ENCODE measurements at regions not wholly inside any gene's neighbourhood (a gene's known extent, or its start where the extent isn't known, plus 50 kb on each side); places are given as distances from the start of the nearest gene placed in this dataset.
"Not testable (repeated sequence)": the region's sequence is repeated elsewhere in the genome, so short reads cannot be mapped to it uniquely, and the experiment has no call there.

DNA sequence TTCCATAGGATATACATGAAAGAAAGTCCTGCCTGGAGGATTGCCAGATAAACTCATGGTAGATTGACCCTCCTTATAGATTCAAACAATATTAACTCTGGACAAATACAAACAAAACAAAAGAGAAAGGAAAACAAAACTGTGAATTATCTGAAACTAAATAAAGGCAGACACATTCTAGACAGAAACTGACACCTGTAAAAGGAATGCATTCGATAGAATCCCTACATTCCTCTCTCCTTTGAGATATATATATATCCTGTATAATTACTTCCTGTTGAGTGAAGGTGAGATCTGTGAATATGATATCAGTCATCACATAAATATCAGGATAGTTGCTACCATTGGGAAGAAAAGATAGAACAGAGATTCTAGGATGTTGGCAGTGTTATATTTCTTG, 948.4 kb upstream of the ATXN7L3B start (continued):
- TF ChIP-seq, protein P1, sequence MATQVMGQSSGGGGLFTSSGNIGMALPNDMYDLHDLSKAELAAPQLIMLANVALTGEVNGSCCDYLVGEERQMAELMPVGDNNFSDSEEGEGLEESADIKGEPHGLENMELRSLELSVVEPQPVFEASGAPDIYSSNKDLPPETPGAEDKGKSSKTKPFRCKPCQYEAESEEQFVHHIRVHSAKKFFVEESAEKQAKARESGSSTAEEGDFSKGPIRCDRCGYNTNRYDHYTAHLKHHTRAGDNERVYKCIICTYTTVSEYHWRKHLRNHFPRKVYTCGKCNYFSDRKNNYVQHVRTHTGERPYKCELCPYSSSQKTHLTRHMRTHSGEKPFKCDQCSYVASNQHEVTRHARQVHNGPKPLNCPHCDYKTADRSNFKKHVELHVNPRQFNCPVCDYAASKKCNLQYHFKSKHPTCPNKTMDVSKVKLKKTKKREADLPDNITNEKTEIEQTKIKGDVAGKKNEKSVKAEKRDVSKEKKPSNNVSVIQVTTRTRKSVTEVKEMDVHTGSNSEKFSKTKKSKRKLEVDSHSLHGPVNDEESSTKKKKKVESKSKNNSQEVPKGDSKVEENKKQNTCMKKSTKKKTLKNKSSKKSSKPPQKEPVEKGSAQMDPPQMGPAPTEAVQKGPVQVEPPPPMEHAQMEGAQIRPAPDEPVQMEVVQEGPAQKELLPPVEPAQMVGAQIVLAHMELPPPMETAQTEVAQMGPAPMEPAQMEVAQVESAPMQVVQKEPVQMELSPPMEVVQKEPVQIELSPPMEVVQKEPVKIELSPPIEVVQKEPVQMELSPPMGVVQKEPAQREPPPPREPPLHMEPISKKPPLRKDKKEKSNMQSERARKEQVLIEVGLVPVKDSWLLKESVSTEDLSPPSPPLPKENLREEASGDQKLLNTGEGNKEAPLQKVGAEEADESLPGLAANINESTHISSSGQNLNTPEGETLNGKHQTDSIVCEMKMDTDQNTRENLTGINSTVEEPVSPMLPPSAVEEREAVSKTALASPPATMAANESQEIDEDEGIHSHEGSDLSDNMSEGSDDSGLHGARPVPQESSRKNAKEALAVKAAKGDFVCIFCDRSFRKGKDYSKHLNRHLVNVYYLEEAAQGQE (IDR thresholded peaks at IDR 0.05) = no peak
- TF ChIP-seq SP1 (IDR thresholded peaks at IDR 0.05) = no peak
- TF ChIP-seq, protein P2, sequence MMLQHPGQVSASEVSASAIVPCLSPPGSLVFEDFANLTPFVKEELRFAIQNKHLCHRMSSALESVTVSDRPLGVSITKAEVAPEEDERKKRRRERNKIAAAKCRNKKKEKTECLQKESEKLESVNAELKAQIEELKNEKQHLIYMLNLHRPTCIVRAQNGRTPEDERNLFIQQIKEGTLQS (IDR thresholded peaks at IDR 0.05) = no peak

GRCh38 chr12:73598626-73599025, 939.0 kb upstream of the ATXN7L3B start:
- 79% methylated on average over 1 of the region's 1 CpG for WGBS
- H3K36me3 ChIP-seq (ENCODE audit: control insufficient read depth in 4 of 4, insufficient read depth in 3 of 4, low read depth in 1 of 4, low read length in 3 of 4) = no peaks in the 10 kb centered on the region
- H3K4me3 ChIP-seq (ENCODE audit: low read depth in 1 of 3, low read length in 3 of 3) = no peak overlapping the region
- TF ChIP-seq RAD21 (IDR thresholded peaks at IDR 0.05) (no peak), RXRA (IDR thresholded peaks at IDR 0.05) (no peak)
- TF ChIP-seq, protein P2 (IDR thresholded peaks at IDR 0.05) = no peak
- H3K9ac ChIP-seq (ENCODE audit: low read depth in 1 of 2, low read length in 2 of 2) = no peak overlapping the region
- H3K27ac ChIP-seq (ENCODE audit: low read depth in 1 of 2, low read length in 2 of 2) = no peak overlapping the region
- no peaks in the 10 kb centered on the region for H3K4me1 ChIP-seq (ENCODE audit: control insufficient read depth in 4 of 4, insufficient read depth in 4 of 4, low read length in 3 of 4)
- H3K27me3 ChIP-seq (ENCODE audit: control insufficient read depth in 4 of 4, insufficient read depth in 4 of 4, low read length in 3 of 4) = no peaks in the 10 kb centered on the region
- H3K9me3 ChIP-seq (ENCODE audit: control insufficient read depth in 4 of 4, low read length in 3 of 4) = no peaks in the 10 kb centered on the region
- DNase-seq (ENCODE audit: low spot score) = no peak

- H3K9me3 ChIP-seq (ENCODE audit: control insufficient read depth in 4 of 4, low read length in 3 of 4) = no peaks in the 10 kb centered on the region
- H3K36me3 ChIP-seq (ENCODE audit: control insufficient read depth in 4 of 4, insufficient read depth in 3 of 4, low read depth in 1 of 4, low read length in 3 of 4) = no peaks in the 10 kb centered on the region
- DNase-seq (ENCODE audit: low spot score) = no peak
- no peak overlapping the region for H3K4me3 ChIP-seq (ENCODE audit: low read depth in 1 of 3, low read length in 3 of 3)
- H3K27ac ChIP-seq (ENCODE audit: low read depth in 1 of 2, low read length in 2 of 2) = no peak overlapping the region
- no peaks in the 10 kb centered on the region for H3K4me1 ChIP-seq (ENCODE audit: control insufficient read depth in 4 of 4, insufficient read depth in 4 of 4, low read length in 3 of 4)
- no peak overlapping the region for H3K9ac ChIP-seq (ENCODE audit: low read depth in 1 of 2, low read length in 2 of 2)
- TF ChIP-seq TAF1 (conservative IDR thresholded peaks at IDR 0.05) (no peak), FOXA2 (IDR thresholded peaks at IDR 0.05) (no peak), JUND (IDR thresholded peaks at IDR 0.05) (no peak), CTCF (IDR thresholded peaks at IDR 0.05; ENCODE audit: low read depth, low read length, missing input control) (no peak), EGR1 (IDR thresholded peaks at IDR 0.05; ENCODE audit: low read depth in 2 of 2) (no peak), HNF4A (conservative IDR thresholded peaks at IDR 0.05) (no peak), SP1 (IDR thresholded peaks at IDR 0.05) (no peak), RXRA (IDR thresholded peaks at IDR 0.05) (no peak), NR2F2 (IDR thresholded peaks at IDR 0.05) (no peak)
- TF ChIP-seq, protein P1 (IDR thresholded peaks at IDR 0.05) = no peak
- TF ChIP-seq, protein P3, sequence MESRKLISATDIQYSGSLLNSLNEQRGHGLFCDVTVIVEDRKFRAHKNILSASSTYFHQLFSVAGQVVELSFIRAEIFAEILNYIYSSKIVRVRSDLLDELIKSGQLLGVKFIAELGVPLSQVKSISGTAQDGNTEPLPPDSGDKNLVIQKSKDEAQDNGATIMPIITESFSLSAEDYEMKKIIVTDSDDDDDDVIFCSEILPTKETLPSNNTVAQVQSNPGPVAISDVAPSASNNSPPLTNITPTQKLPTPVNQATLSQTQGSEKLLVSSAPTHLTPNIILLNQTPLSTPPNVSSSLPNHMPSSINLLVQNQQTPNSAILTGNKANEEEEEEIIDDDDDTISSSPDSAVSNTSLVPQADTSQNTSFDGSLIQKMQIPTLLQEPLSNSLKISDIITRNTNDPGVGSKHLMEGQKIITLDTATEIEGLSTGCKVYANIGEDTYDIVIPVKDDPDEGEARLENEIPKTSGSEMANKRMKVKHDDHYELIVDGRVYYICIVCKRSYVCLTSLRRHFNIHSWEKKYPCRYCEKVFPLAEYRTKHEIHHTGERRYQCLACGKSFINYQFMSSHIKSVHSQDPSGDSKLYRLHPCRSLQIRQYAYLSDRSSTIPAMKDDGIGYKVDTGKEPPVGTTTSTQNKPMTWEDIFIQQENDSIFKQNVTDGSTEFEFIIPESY (IDR thresholded peaks at IDR 0.05) = no peak
- H3K27me3 ChIP-seq (ENCODE audit: control insufficient read depth in 4 of 4, insufficient read depth in 4 of 4, low read length in 3 of 4) = no peaks in the 10 kb centered on the region
- WGBS = 79% methylated on average over 2 of the region's 2 CpGs
Measured at GRCh38 chr12:73599268-73599667, 938.4 kb upstream of the ATXN7L3B start.

GRCh38 chr12:73605925-73606324, 931.7 kb upstream of the ATXN7L3B start:
- 75% methylated on average over 9 of the region's 9 CpGs for WGBS
- not testable (repeated sequence) for H3K27me3 ChIP-seq (ENCODE audit: control insufficient read depth in 4 of 4, insufficient read depth in 4 of 4, low read length in 3 of 4); H3K27ac ChIP-seq (ENCODE audit: low read depth in 1 of 2, low read length in 2 of 2); H3K9ac ChIP-seq (ENCODE audit: low read depth in 1 of 2, low read length in 2 of 2); DNase-seq (ENCODE audit: low spot score); H3K9me3 ChIP-seq (ENCODE audit: control insufficient read depth in 4 of 4, low read length in 3 of 4); H3K4me3 ChIP-seq (ENCODE audit: low read depth in 1 of 3, low read length in 3 of 3); H3K36me3 ChIP-seq (ENCODE audit: control insufficient read depth in 4 of 4, insufficient read depth in 3 of 4, low read depth in 1 of 4, low read length in 3 of 4); H3K4me1 ChIP-seq (ENCODE audit: control insufficient read depth in 4 of 4, insufficient read depth in 4 of 4, low read length in 3 of 4)
